ENCODE measurements at regions not wholly inside any gene's neighbourhood (a gene's known extent, or its start where the extent isn't known, plus 50 kb on each side); places are given as distances from the start of the nearest gene placed in this dataset.

DNA sequence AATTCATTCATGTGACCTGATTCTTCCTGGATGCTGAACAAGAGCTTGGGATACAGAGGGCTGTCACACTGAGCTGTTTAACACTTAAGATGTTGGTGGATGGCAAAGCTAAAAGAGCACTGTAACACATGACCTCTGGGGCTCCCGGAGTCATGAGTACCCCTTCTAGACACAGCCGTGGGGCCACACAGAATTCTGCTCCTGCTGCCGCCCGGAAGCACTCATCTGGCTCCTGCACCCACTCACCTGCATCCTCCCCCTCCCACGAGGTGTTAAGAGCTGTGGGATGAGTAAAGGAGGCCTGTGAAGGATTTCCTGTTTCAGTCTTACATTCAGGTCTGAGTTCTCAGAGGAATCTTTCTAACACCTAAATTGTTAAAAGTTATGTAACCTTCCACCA lies 78.0 kb upstream of the SSTR1 start:
- TF ChIP-seq, protein P1, sequence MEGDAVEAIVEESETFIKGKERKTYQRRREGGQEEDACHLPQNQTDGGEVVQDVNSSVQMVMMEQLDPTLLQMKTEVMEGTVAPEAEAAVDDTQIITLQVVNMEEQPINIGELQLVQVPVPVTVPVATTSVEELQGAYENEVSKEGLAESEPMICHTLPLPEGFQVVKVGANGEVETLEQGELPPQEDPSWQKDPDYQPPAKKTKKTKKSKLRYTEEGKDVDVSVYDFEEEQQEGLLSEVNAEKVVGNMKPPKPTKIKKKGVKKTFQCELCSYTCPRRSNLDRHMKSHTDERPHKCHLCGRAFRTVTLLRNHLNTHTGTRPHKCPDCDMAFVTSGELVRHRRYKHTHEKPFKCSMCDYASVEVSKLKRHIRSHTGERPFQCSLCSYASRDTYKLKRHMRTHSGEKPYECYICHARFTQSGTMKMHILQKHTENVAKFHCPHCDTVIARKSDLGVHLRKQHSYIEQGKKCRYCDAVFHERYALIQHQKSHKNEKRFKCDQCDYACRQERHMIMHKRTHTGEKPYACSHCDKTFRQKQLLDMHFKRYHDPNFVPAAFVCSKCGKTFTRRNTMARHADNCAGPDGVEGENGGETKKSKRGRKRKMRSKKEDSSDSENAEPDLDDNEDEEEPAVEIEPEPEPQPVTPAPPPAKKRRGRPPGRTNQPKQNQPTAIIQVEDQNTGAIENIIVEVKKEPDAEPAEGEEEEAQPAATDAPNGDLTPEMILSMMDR (IDR thresholded peaks at IDR 0.05; ENCODE audit: poor library complexity, severe bottlenecking): no peak
- no peak for TF ChIP-seq POLR2AphosphoS5 (IDR thresholded peaks at IDR 0.05)
- no peak for TF ChIP-seq RAD21 (conservative IDR thresholded peaks at IDR 0.05)
- TF ChIP-seq, protein P2, sequence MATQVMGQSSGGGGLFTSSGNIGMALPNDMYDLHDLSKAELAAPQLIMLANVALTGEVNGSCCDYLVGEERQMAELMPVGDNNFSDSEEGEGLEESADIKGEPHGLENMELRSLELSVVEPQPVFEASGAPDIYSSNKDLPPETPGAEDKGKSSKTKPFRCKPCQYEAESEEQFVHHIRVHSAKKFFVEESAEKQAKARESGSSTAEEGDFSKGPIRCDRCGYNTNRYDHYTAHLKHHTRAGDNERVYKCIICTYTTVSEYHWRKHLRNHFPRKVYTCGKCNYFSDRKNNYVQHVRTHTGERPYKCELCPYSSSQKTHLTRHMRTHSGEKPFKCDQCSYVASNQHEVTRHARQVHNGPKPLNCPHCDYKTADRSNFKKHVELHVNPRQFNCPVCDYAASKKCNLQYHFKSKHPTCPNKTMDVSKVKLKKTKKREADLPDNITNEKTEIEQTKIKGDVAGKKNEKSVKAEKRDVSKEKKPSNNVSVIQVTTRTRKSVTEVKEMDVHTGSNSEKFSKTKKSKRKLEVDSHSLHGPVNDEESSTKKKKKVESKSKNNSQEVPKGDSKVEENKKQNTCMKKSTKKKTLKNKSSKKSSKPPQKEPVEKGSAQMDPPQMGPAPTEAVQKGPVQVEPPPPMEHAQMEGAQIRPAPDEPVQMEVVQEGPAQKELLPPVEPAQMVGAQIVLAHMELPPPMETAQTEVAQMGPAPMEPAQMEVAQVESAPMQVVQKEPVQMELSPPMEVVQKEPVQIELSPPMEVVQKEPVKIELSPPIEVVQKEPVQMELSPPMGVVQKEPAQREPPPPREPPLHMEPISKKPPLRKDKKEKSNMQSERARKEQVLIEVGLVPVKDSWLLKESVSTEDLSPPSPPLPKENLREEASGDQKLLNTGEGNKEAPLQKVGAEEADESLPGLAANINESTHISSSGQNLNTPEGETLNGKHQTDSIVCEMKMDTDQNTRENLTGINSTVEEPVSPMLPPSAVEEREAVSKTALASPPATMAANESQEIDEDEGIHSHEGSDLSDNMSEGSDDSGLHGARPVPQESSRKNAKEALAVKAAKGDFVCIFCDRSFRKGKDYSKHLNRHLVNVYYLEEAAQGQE (IDR thresholded peaks at IDR 0.05; ENCODE audit: borderline replicate concordance): no peak
- TF ChIP-seq SMC3 (conservative IDR thresholded peaks at IDR 0.05; ENCODE audit: poor library complexity): no peak
- no peak for TF ChIP-seq EZH2 (IDR thresholded peaks at IDR 0.05; ENCODE audit: borderline replicate concordance, insufficient read depth, low read length, poor library complexity, severe bottlenecking)
- no peak for TF ChIP-seq EP300 (conservative IDR thresholded peaks at IDR 0.05; ENCODE audit: poor library complexity, severe bottlenecking)
- no peak for TF ChIP-seq TAF1 (IDR thresholded peaks at IDR 0.05; ENCODE audit: low read depth)

Data from neural cell (in vitro differentiated cells).